Endothelial cell (in vitro differentiated cells): ENCODE measurements at regions not wholly inside any gene's neighbourhood (a gene's known extent, or its start where the extent isn't known, plus 50 kb on each side); places are given as distances from the start of the nearest gene placed in this dataset.

Source experiments
- DNase-seq: peaks from one replicate; pipeline ENCODE4 v3.0.0; 2021; ENCODE audit warnings: low spot score
- H3K27ac Mint-ChIP-seq: one replicate; pipeline ENCODE4 v1.8.0; 2021; ENCODE audit warnings: mixed read lengths, inconsistent platforms; ENCODE audit not compliant: unreplicated experiment
- H3K27me3 Mint-ChIP-seq: one replicate; pipeline ENCODE4 v1.8.0; 2021; ENCODE audit warnings: mild to moderate bottlenecking, moderate library complexity, mixed read lengths, inconsistent platforms; ENCODE audit not compliant: unreplicated experiment
- H3K36me3 Mint-ChIP-seq: one replicate; pipeline ENCODE4 v1.8.0; 2021; ENCODE audit warnings: mild to moderate bottlenecking, low read depth, mixed read lengths, inconsistent platforms; ENCODE audit not compliant: unreplicated experiment
- H3K4me1 Mint-ChIP-seq: one replicate; pipeline ENCODE4 v1.8.0; 2021; ENCODE audit warnings: mild to moderate bottlenecking, mixed read lengths, inconsistent platforms; ENCODE audit not compliant: unreplicated experiment
- H3K4me3 Mint-ChIP-seq: one replicate; pipeline ENCODE4 v1.8.0; 2021; ENCODE audit warnings: mild to moderate bottlenecking, mixed read lengths, inconsistent platforms; ENCODE audit not compliant: unreplicated experiment
- H3K9me3 Mint-ChIP-seq: one replicate; pipeline ENCODE4 v1.8.0; 2021; ENCODE audit warnings: mixed read lengths, inconsistent platforms; ENCODE audit not compliant: unreplicated experiment
- TF ChIP-seq, protein P1 (sequence below): fragments of 200-600 bp; sonication (generic); IDR thresholded peaks from one replicate; pipeline ENCODE4 v1.5.0; 2021; ENCODE audit warnings: antibody characterized with exemption; ENCODE audit not compliant: unreplicated experiment

DNA sequence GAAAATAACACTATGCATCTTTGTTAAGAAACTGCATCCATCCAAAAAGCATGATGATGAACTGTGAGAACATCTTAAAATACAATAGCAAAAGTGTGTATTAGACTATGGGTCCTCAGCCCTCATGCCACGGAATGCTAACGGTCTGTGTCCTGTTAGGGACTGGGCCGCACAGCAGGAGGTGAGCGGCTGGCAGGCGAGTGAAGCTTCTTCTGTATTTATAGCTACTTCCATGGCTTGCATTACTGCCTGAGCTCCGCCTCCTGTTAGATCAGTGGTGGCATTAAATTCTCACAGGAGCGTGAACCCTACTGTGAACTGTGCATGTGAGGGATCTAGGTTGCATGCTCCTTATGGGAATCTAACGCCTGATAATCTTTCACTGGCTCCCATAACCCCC lies 129.8 kb downstream of the NXNL2 start:
- Mint-ChIP-seq H3K4me1 (no peaks in the 10 kb centered on the region), H3K9me3 (no peaks in the 10 kb centered on the region), H3K4me3 (no peak overlapping the region), H3K27ac (no peak overlapping the region), H3K27me3 (peaks cover 1% of the 10 kb centered on the region), H3K36me3 (no peaks in the 10 kb centered on the region)
- DNase-seq, result no peak
- TF ChIP-seq, protein P1, sequence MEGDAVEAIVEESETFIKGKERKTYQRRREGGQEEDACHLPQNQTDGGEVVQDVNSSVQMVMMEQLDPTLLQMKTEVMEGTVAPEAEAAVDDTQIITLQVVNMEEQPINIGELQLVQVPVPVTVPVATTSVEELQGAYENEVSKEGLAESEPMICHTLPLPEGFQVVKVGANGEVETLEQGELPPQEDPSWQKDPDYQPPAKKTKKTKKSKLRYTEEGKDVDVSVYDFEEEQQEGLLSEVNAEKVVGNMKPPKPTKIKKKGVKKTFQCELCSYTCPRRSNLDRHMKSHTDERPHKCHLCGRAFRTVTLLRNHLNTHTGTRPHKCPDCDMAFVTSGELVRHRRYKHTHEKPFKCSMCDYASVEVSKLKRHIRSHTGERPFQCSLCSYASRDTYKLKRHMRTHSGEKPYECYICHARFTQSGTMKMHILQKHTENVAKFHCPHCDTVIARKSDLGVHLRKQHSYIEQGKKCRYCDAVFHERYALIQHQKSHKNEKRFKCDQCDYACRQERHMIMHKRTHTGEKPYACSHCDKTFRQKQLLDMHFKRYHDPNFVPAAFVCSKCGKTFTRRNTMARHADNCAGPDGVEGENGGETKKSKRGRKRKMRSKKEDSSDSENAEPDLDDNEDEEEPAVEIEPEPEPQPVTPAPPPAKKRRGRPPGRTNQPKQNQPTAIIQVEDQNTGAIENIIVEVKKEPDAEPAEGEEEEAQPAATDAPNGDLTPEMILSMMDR, result no peak

DNA sequence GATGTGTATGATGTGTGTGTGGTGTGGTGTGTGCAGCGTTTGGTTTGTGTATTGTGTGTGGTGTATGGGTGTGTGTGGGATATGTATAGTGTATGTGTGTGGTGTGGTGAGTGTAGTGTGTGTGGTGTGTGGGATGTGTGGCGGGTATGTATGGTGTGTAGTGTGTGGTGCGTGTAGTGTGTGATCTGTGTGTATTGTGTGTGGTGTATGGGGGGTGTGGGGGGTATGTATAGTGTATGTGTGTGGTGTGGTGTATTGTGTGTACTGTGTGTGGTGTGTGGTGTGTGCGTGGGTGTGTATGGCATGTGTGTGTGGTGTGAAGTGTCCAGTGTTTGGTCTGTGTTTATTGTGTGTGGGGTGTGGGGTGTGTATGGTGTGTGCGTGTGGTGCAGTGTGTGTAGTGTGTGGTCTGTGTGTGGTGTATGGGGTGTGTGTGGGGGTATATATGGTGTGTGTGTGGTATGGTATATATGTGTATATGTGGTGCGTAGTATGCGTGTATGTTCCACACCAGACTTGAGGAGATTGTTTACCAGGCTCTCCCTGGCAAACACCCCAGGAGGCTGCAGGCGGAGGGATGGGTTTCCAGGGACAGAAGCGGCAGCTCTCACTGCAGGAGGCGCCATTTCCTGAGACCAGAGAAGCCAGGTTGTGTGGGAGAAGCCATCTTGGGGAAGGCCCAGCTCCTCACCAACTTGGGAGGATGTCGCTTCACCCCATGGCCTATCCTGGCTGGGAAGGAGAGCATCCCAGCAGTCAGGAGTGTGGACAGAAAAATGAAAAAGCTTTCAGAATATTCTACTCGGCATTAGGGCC lies 138.1 kb downstream of the NXNL2 start:
- no peaks in the 10 kb centered on the region for H3K4me1 Mint-ChIP-seq
- TF ChIP-seq, protein P1, result no peak
- no peaks in the 10 kb centered on the region for H3K9me3 Mint-ChIP-seq
- no peak for DNase-seq
- H3K4me3 Mint-ChIP-seq, result no peak overlapping the region
- no peaks in the 10 kb centered on the region for H3K27me3 Mint-ChIP-seq
- no peak overlapping the region for H3K27ac Mint-ChIP-seq
- no peaks in the 10 kb centered on the region for H3K36me3 Mint-ChIP-seq

DNA sequence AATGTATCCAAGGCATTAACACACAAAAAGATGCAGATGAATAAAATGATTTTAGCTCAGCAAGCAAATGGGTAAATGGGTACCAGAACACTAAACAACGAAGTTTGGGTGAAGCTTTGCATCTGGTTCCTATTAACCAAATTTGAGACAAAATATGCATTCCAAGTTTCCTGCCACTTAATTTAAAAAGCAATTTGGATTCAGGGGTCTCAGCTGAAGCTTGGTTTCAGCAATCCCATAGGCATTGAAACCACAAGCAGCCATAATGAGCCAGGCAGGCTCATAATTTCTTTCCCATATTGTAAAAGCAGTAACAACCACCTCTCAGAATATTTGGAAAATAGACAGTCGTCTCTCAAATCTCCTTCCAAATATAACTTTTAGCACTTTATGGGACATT lies 138.9 kb downstream of the NXNL2 start:
- Mint-ChIP-seq H3K36me3 (no peaks in the 10 kb centered on the region), H3K27me3 (no peaks in the 10 kb centered on the region), H3K9me3 (no peaks in the 10 kb centered on the region), H3K4me3 (no peak overlapping the region), H3K4me1 (no peaks in the 10 kb centered on the region), H3K27ac (no peak overlapping the region)
- TF ChIP-seq, protein P1, result no peak
- no peak for DNase-seq

DNA sequence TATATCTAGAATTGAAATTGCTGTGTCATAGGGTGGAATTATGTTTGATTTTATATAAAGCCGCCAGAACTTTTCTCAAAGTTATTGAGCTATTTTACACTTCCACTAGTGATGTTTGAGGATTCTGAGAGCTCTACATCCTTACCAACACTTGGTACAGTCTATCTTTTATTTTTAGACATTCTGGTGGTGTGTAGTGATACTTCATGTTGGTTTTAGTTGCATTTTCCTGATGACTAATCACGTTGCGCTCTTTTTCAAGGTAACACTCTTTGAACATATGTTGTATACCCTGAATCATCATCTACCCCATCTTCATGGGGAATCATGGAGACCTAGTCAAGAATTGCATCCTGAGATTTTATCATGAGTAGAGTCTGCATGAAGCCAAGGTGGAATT lies 141.7 kb downstream of the NXNL2 start:
- no peaks in the 10 kb centered on the region for H3K4me1 Mint-ChIP-seq
- no peak overlapping the region for H3K4me3 Mint-ChIP-seq
- TF ChIP-seq, protein P1, result no peak
- H3K27me3 Mint-ChIP-seq, result no peaks in the 10 kb centered on the region
- DNase-seq, result no peak
- no peaks in the 10 kb centered on the region for H3K36me3 Mint-ChIP-seq
- H3K27ac Mint-ChIP-seq, result no peak overlapping the region
- H3K9me3 Mint-ChIP-seq, result no peaks in the 10 kb centered on the region

DNA sequence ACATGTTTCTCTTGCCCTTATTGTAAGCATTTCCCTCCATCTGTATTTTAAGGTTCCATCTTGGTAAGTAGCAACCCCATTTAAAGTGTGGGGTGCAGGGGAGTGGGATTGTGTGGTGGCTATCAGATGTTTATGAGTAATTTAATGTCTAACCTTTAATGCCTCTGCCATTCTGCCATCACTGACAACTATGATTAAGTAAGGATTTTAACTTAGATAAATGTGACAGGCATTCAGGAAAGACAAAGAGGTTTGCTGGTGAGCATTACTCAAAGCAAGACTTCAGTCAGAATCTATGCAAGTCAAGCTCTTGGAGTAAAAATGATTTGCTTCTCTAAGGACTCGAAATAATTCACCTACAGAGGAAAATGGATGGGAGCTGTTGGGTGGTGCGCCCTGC lies 143.0 kb downstream of the NXNL2 start:
- no peak for DNase-seq
- TF ChIP-seq, protein P1, result no peak
- H3K4me1 Mint-ChIP-seq, result no peaks in the 10 kb centered on the region
- H3K9me3 Mint-ChIP-seq, result no peaks in the 10 kb centered on the region
- H3K36me3 Mint-ChIP-seq, result no peaks in the 10 kb centered on the region
- no peak overlapping the region for H3K27ac Mint-ChIP-seq
- H3K4me3 Mint-ChIP-seq, result no peak overlapping the region
- no peaks in the 10 kb centered on the region for H3K27me3 Mint-ChIP-seq
